GM23248 (cell line): ENCODE measurements at regions not wholly inside any gene's neighbourhood (a gene's known extent, or its start where the extent isn't known, plus 50 kb on each side); places are given as distances from the start of the nearest gene placed in this dataset.

Experiments used
- DNase-seq: peaks from one replicate; pipeline ENCODE4 v3.0.0-alpha.2; 2015
- H2AFZ ChIP-seq: fragments of 200-600 bp; sonication (generic); 2 replicates; pipeline ENCODE4 v1.6.1; 2016; ENCODE audit warnings: antibody characterized with exemption
- H3F3A ChIP-seq: fragments of 200-600 bp; sonication (generic); 2 replicates; pipeline ENCODE4 v1.6.1; 2016; ENCODE audit warnings: mild to moderate bottlenecking, antibody characterized with exemption, mixed run types; ENCODE audit not compliant: insufficient read depth
- H3K27ac ChIP-seq: fragments of 200-600 bp; sonication (generic); 2 replicates; pipeline ENCODE4 v1.5.1; 2016; ENCODE audit warnings: mild to moderate bottlenecking
- H3K27me3 ChIP-seq: fragments of 200-600 bp; sonication (generic); replicated peaks from 2 replicates; pipeline ENCODE4 v1.6.1; 2016; ENCODE audit warnings: mild to moderate bottlenecking; ENCODE audit not compliant: insufficient read depth
- H3K36me3 ChIP-seq: fragments of 200-600 bp; sonication (generic); 2 replicates; pipeline ENCODE4 v1.6.1; 2016; ENCODE audit warnings: low read depth, mild to moderate bottlenecking
- H3K4me1 ChIP-seq: fragments of 200-600 bp; sonication (generic); 2 replicates; pipeline ENCODE4 v1.6.1; 2016; ENCODE audit warnings: mild to moderate bottlenecking; ENCODE audit not compliant: insufficient read depth
- H3K4me2 ChIP-seq: fragments of 200-600 bp; sonication (generic); one replicate; pipeline ENCODE4 v1.6.1; 2016; ENCODE audit warnings: mild to moderate bottlenecking; ENCODE audit not compliant: unreplicated experiment
- H3K4me3 ChIP-seq: fragments of 200-600 bp; sonication (generic); 2 replicates; pipeline ENCODE4 v1.5.1; 2016; ENCODE audit warnings: mild to moderate bottlenecking
- H3K79me2 ChIP-seq: fragments of 200-600 bp; sonication (generic); 2 replicates; pipeline ENCODE4 v1.6.1; 2016; ENCODE audit warnings: mild to moderate bottlenecking; ENCODE audit not compliant: insufficient read depth
- H3K9ac ChIP-seq: fragments of 200-600 bp; sonication (generic); 2 replicates; pipeline ENCODE4 v1.6.1; 2016; ENCODE audit warnings: mild to moderate bottlenecking
- H3K9me2 ChIP-seq: fragments of 200-600 bp; sonication (generic); 2 replicates; pipeline ENCODE4 v1.6.1; 2016; ENCODE audit warnings: mixed run types, mild to moderate bottlenecking, moderate library complexity; ENCODE audit not compliant: insufficient read depth
- H3K9me3 ChIP-seq: fragments of 200-600 bp; sonication (generic); one replicate; pipeline ENCODE4 v1.6.1; 2017; ENCODE audit warnings: low read depth
- H4K20me1 ChIP-seq: fragments of 200-600 bp; sonication (generic); 2 replicates; pipeline ENCODE4 v1.6.0; 2016; ENCODE audit not compliant: insufficient read depth
- EZH2 ChIP-seq: fragments of 200-600 bp; sonication (generic); IDR thresholded peaks from 2 replicates; pipeline ENCODE4 v1.6.1; 2018; ENCODE audit warnings: antibody characterized with exemption, mild to moderate bottlenecking; ENCODE audit not compliant: insufficient read depth, poor library complexity, severe bottlenecking
- EZH2phosphoT487 ChIP-seq: fragments of 200-600 bp; sonication (generic); IDR thresholded peaks from 2 replicates; pipeline ENCODE4 v1.6.1; 2018; ENCODE audit warnings: antibody characterized with exemption, moderate library complexity, mild to moderate bottlenecking, low read depth; ENCODE audit not compliant: insufficient read depth
- WGBS, 2 experiments: methylation state at CpG; one replicate each; pipeline ENCODE4 v1.1.6; 2015 to 2017; ENCODE audit warnings: low lambda C conversion rate in 2 of 2, low coverage in 1 of 2; ENCODE audit errors: missing lambda C conversion rate in 2 of 2; 5-methylcytosine and 5-hydroxymethylcytosine counted together
- in situ Hi-C: fragments of 300-500 bp; cut with MboI; formaldehyde crosslinking; loops from 2 replicates; pipeline ENCODE4 v1.15.0; 2020

- H3K4me3 ChIP-seq, result no peak overlapping the region
- H3K9me3 ChIP-seq, result no peaks in the 10 kb centered on the region
- no peaks in the 10 kb centered on the region for H4K20me1 ChIP-seq
- H3K27me3 ChIP-seq, result no peaks in the 10 kb centered on the region
- DNase-seq, result no peak
- no peaks in the 10 kb centered on the region for H3K9me2 ChIP-seq
- no peaks in the 10 kb centered on the region for H3K36me3 ChIP-seq
- TF ChIP-seq EZH2 (no peak), EZH2phosphoT487 (no peak)
- 58 to 86% methylated on average over 1 of the region's 1 CpG for WGBS, 2 experiments
- peaks cover 21% of the 10 kb centered on the region for H3F3A ChIP-seq
- no peak overlapping the region for H2AFZ ChIP-seq
- H3K4me2 ChIP-seq, result no peak overlapping the region
- no peaks in the 10 kb centered on the region for H3K79me2 ChIP-seq
- H3K27ac ChIP-seq, result no peak overlapping the region
- in situ Hi-C loops, result no loop called here
- peaks cover 23% of the 10 kb centered on the region for H3K4me1 ChIP-seq
- no peak overlapping the region for H3K9ac ChIP-seq
Measured at GRCh38 chr5:34539183-34539582, 116.9 kb upstream of the RAI14 start.

GRCh38 chr5:34541067-34541466 lies 115.1 kb upstream of the RAI14 start:
- 86 to 94% methylated on average over 4 of the region's 4 CpGs for WGBS, 2 experiments
- Histone ChIP-seq H3K4me1 (peaks cover 5% of the 10 kb centered on the region), H3K79me2 (no peaks in the 10 kb centered on the region), H3K9ac (no peak overlapping the region), H3K9me2 (no peaks in the 10 kb centered on the region), H4K20me1 (no peaks in the 10 kb centered on the region), H3K4me2 (no peak overlapping the region), H3K36me3 (no peaks in the 10 kb centered on the region), H3F3A (peaks cover 5% of the 10 kb centered on the region), H3K27me3 (no peaks in the 10 kb centered on the region), H2AFZ (no peak overlapping the region), H3K9me3 (no peaks in the 10 kb centered on the region), H3K27ac (no peak overlapping the region), H3K4me3 (no peak overlapping the region)
- no peak for DNase-seq
- TF ChIP-seq EZH2, result no peak
- TF ChIP-seq EZH2phosphoT487, result no peak
- in situ Hi-C loops, result no loop called here

GRCh38 chr5:34542818-34543217 lies 113.3 kb upstream of the RAI14 start:
- no peaks in the 10 kb centered on the region for H3K9me2 ChIP-seq
- no peaks in the 10 kb centered on the region for H4K20me1 ChIP-seq
- no peaks in the 10 kb centered on the region for H3K36me3 ChIP-seq
- no peak for DNase-seq
- no peak overlapping the region for H2AFZ ChIP-seq
- no peak overlapping the region for H3K9ac ChIP-seq
- WGBS, 2 experiments, result 48 to 50% methylated on average over 1 of the region's 1 CpG
- no peaks in the 10 kb centered on the region for H3F3A ChIP-seq
- H3K4me2 ChIP-seq, result no peak overlapping the region
- in situ Hi-C loops, result no loop called here
- no peaks in the 10 kb centered on the region for H3K79me2 ChIP-seq
- no peak overlapping the region for H3K27ac ChIP-seq
- no peak for TF ChIP-seq EZH2phosphoT487
- no peak for TF ChIP-seq EZH2
- H3K4me3 ChIP-seq, result no peak overlapping the region
- no peaks in the 10 kb centered on the region for H3K27me3 ChIP-seq
- H3K9me3 ChIP-seq, result no peaks in the 10 kb centered on the region
- no peaks in the 10 kb centered on the region for H3K4me1 ChIP-seq

GRCh38 chr5:34543687-34544086 lies 112.4 kb upstream of the RAI14 start:
- in situ Hi-C loops, result no loop called here
- H2AFZ ChIP-seq, result no peak overlapping the region
- H3K27ac ChIP-seq, result no peak overlapping the region
- H4K20me1 ChIP-seq, result no peaks in the 10 kb centered on the region
- no peaks in the 10 kb centered on the region for H3K4me1 ChIP-seq
- WGBS, 2 experiments, result 40 to 50% methylated on average over 1 of the region's 1 CpG
- H3K9me3 ChIP-seq, result no peaks in the 10 kb centered on the region
- no peaks in the 10 kb centered on the region for H3K27me3 ChIP-seq
- H3K9me2 ChIP-seq, result no peaks in the 10 kb centered on the region
- no peak overlapping the region for H3K4me2 ChIP-seq
- H3K9ac ChIP-seq, result no peak overlapping the region
- no peaks in the 10 kb centered on the region for H3F3A ChIP-seq
- no peak overlapping the region for H3K4me3 ChIP-seq
- DNase-seq, result no peak
- H3K79me2 ChIP-seq, result no peaks in the 10 kb centered on the region
- no peak for TF ChIP-seq EZH2
- TF ChIP-seq EZH2phosphoT487, result no peak
- no peaks in the 10 kb centered on the region for H3K36me3 ChIP-seq

GRCh38 chr5:34544403-34544802 lies 111.7 kb upstream of the RAI14 start:
- no peaks in the 10 kb centered on the region for H3K36me3 ChIP-seq
- TF ChIP-seq EZH2 (no peak), EZH2phosphoT487 (no peak)
- no peaks in the 10 kb centered on the region for H3K9me3 ChIP-seq
- no peaks in the 10 kb centered on the region for H4K20me1 ChIP-seq
- in situ Hi-C loops, result no loop called here
- no peak overlapping the region for H3K27ac ChIP-seq
- H3K4me1 ChIP-seq, result no peaks in the 10 kb centered on the region
- no peaks in the 10 kb centered on the region for H3K79me2 ChIP-seq
- H2AFZ ChIP-seq, result no peak overlapping the region
- no peak overlapping the region for H3K4me2 ChIP-seq
- WGBS, 2 experiments, result 48 to 57% methylated on average over 1 of the region's 1 CpG
- no peak overlapping the region for H3K4me3 ChIP-seq
- DNase-seq, result no peak
- H3K9me2 ChIP-seq, result no peaks in the 10 kb centered on the region
- H3K27me3 ChIP-seq, result no peaks in the 10 kb centered on the region
- no peak overlapping the region for H3K9ac ChIP-seq
- H3F3A ChIP-seq, result no peaks in the 10 kb centered on the region
